Thoracic aorta (tissue), 2 donors: ENCODE measurements at regions not wholly inside any gene's neighbourhood (a gene's known extent, or its start where the extent isn't known, plus 50 kb on each side); places are given as distances from the start of the nearest gene placed in this dataset.

Experiments used
- ATAC-seq: fragments of 150-250 bp; one replicate; pipeline ENCODE4 v1.8.0; 2017; ENCODE audit warnings: low read depth; ENCODE audit not compliant: insufficient number of reproducible peaks, low FRiP score
- DNase-seq: peaks from one replicate; pipeline ENCODE4 v3.0.0-alpha.2; 2020; ENCODE audit warnings: low spot score
- H3K27ac ChIP-seq, 2 donors: fragments of 200-600 bp; sonication (generic); 1 replicate in 1 of 2; 2 replicates in 1 of 2; pipeline ENCODE4 v1.5.1; 2016; ENCODE audit warnings: mild to moderate bottlenecking in 2 of 2, moderate library complexity in 2 of 2
- H3K27me3 ChIP-seq: fragments of 200-600 bp; sonication (generic); replicated peaks from 2 replicates; pipeline ENCODE4 v1.6.0; 2016; ENCODE audit warnings: mild to moderate bottlenecking; ENCODE audit not compliant: insufficient read depth
- H3K36me3 ChIP-seq: fragments of 200-600 bp; sonication (generic); one replicate; pipeline ENCODE4 v1.5.1; 2016
- H3K4me1 ChIP-seq, 2 donors: fragments of 200-600 bp; sonication (generic); 1 replicate in 1 of 2; 2 replicates in 1 of 2; pipeline versions ENCODE4 v1.5.1 to v1.6.0; 2016; ENCODE audit warnings: low read depth in 2 of 2, mild to moderate bottlenecking in 1 of 2; ENCODE audit not compliant: control insufficient read depth in 1 of 2
- H3K4me3 ChIP-seq: fragments of 200-600 bp; sonication (generic); 2 replicates; pipeline ENCODE4 v1.5.1; 2016; ENCODE audit warnings: mild to moderate bottlenecking
- H3K9me3 ChIP-seq: fragments of 200-600 bp; sonication (generic); 2 replicates; pipeline ENCODE4 v1.5.1; 2016
- TF ChIP-seq, protein P1 (sequence below): fragments of 200-600 bp; sonication (generic); IDR thresholded peaks from one replicate; pipeline ENCODE4 v1.5.1; 2019; ENCODE audit warnings: antibody characterized with exemption

DNA sequence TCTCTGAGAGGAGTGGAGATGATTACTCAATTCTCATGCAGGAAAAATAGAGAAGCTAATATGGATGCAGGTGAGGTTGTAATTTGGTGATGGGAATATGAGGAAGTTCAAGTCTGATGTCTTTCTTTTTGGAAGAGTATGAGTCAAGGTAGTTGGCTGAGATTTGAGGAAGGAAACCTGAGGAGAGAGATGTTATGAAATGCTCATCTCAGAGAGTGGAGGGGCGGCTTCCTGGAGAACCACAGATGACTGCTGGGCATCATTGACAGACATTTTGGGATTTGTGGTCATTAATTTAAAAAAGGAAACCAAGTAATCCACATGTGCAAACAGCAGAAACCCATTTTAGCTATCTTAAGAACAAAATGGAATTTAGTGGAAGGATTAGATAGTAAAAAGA, 72.5 kb upstream of the UST start:
- H3K4me1 ChIP-seq = no peaks in the 10 kb centered on the region
- H3K4me3 ChIP-seq = no peak overlapping the region
- TF ChIP-seq, protein P1, sequence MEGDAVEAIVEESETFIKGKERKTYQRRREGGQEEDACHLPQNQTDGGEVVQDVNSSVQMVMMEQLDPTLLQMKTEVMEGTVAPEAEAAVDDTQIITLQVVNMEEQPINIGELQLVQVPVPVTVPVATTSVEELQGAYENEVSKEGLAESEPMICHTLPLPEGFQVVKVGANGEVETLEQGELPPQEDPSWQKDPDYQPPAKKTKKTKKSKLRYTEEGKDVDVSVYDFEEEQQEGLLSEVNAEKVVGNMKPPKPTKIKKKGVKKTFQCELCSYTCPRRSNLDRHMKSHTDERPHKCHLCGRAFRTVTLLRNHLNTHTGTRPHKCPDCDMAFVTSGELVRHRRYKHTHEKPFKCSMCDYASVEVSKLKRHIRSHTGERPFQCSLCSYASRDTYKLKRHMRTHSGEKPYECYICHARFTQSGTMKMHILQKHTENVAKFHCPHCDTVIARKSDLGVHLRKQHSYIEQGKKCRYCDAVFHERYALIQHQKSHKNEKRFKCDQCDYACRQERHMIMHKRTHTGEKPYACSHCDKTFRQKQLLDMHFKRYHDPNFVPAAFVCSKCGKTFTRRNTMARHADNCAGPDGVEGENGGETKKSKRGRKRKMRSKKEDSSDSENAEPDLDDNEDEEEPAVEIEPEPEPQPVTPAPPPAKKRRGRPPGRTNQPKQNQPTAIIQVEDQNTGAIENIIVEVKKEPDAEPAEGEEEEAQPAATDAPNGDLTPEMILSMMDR = no peak
- no peaks in the 10 kb centered on the region for H3K36me3 ChIP-seq
- no peak for DNase-seq
- no peak for ATAC-seq
- H3K27me3 ChIP-seq = no peaks in the 10 kb centered on the region
- peaks cover 23% of the 10 kb centered on the region for H3K9me3 ChIP-seq
- no peak overlapping the region for H3K27ac ChIP-seq

DNA sequence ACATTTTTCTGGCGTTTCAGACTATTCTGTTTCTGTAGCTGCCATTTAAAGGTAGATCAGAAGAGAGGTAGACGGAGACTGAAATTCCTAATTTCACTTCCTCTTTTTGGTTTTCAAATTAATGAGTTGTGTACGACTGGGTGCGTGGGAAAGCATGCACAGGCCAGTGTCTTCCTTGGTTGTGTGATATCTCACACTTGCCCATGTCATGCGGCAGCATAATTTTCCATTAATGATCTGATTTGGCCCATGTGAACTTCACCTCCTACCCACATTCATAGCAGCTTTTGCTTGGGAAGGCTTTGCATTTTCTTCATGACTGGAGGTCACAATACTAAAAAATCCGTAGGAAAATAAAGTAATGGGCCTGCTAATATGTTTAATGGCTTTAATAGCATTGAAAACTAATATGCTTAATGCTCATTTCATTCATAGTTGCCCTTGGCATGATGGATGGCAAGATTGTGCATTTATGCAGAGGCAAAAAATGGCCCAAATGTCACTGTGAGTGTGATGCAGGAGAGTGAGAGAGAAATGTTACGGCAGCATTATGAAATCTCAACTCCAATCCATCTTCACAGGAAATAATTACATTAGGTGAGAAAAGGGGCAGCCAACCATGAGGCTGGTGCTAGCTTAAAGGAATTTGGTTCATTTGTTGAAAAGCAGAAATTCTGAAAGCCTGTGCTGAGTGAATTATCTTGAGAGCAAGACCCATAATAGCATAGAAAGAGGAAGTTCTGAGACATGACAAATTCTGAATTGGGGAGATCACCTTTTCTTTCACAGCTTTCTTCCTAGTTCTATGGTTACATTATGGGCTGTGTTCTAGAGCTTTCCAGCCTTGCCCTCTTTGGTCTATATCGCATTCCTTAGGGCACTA, 69.0 kb upstream of the UST start:
- TF ChIP-seq, protein P1 = no peak
- H3K4me1 ChIP-seq = no peaks in the 10 kb centered on the region
- no peaks in the 10 kb centered on the region for H3K9me3 ChIP-seq
- ATAC-seq = no peak
- no peak overlapping the region for H3K4me3 ChIP-seq
- H3K27ac ChIP-seq = no peak overlapping the region
- no peaks in the 10 kb centered on the region for H3K36me3 ChIP-seq
- no peaks in the 10 kb centered on the region for H3K27me3 ChIP-seq
- DNase-seq = no peak

DNA sequence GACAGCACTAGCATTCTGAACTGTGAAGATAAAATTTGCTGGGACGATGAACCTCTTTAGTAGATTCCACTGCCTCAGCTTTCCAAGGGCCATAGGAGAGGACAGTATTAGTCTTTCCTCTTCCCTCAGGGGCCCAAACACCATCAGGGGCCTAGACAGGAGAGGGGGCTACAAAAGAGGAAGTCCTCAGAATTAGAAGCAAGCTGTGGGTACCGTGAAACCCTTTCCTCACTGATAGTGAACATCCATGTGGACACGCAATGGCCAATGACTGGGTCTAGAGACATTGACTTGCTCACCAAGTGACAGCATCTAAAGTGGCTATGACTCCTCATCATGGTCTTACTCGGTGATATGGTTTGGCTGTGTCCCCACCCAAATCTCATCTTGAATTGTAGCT, 68.1 kb upstream of the UST start:
- no peaks in the 10 kb centered on the region for H3K27me3 ChIP-seq
- no peaks in the 10 kb centered on the region for H3K9me3 ChIP-seq
- H3K36me3 ChIP-seq = no peaks in the 10 kb centered on the region
- H3K27ac ChIP-seq = no peak overlapping the region
- no peaks in the 10 kb centered on the region for H3K4me1 ChIP-seq
- H3K4me3 ChIP-seq = no peak overlapping the region
- ATAC-seq (no peak), DNase-seq (no peak)
- TF ChIP-seq, protein P1 = no peak

DNA sequence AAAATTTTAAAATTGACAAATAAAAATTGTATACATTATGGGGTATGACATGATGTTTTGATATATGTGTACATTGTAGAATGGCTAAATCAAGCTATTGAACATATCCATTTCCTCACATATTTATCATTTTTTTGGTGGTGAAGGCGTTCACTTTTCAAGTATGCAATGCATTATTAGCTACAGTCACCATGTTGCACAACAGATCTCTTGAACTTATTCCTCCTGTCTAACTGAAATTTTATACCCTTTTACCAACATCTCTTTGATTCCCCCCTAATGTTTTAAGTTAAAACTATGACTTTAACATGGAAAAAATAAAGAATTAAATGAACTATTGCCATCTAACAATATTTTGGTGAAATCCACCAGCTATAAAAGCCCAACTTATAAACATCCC, 65.2 kb upstream of the UST start:
- Histone ChIP-seq H3K36me3 (no peaks in the 10 kb centered on the region), H3K9me3 (no peaks in the 10 kb centered on the region), H3K4me3 (no peak overlapping the region), H3K27ac (no peak overlapping the region), H3K27me3 (no peaks in the 10 kb centered on the region), H3K4me1 (no peaks in the 10 kb centered on the region)
- no peak for DNase-seq
- no peak for ATAC-seq
- TF ChIP-seq, protein P1 = no peak

DNA sequence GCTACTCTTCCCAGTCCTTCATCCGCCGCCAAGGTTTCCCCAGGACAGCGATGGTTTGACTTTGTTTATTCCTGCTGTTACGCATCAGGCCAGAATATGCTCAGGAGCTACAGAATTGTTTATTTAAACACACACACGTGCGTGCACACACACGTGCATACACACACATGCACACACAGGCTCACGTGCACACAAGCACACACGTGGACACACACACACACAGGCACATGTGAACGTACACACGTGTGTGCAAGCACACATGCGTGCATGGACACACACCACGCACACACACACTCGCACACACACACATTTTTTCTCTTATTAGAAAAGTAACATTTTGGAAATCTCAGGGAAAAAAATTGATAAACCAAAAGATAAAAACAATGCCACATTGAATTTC, 64.6 kb upstream of the UST start:
- Histone ChIP-seq H3K4me1 (no peaks in the 10 kb centered on the region), H3K27me3 (no peaks in the 10 kb centered on the region), H3K4me3 (no peak overlapping the region), H3K27ac (no peak overlapping the region), H3K9me3 (no peaks in the 10 kb centered on the region), H3K36me3 (no peaks in the 10 kb centered on the region)
- TF ChIP-seq, protein P1 = no peak
- DNase-seq (no peak), ATAC-seq (no peak)
